Fibroblast of lung (primary cell): ENCODE measurements at regions not wholly inside any gene's neighbourhood (a gene's known extent, or its start where the extent isn't known, plus 50 kb on each side); places are given as distances from the start of the nearest gene placed in this dataset.

Experiments used
- CTCF ChIP-seq, 2 donors: IDR thresholded peaks in 1 of 2; conservative IDR thresholded peaks in 1 of 2; 1 replicate in 1 of 2; 2 replicates in 1 of 2; pipeline ENCODE4 v1.5.1; 2011 to 2012; ENCODE audit warnings: low read length in 2 of 2, control low read depth in 1 of 2, inconsistent platforms in 1 of 2, low read depth in 1 of 2, mild to moderate bottlenecking in 1 of 2
- EZH2 ChIP-seq: IDR thresholded peaks from 2 replicates; pipeline ENCODE4 v1.5.1; 2012; ENCODE audit warnings: low read length, control low read depth, mild to moderate bottlenecking; ENCODE audit errors: missing control alignments

- TF ChIP-seq CTCF (conservative IDR thresholded peaks at IDR 0.05 in 1 of 2, IDR thresholded peaks at IDR 0.05 in 1 of 2; ENCODE audit: low read depth in 1 of 2, low read length in 2 of 2) (no peak), EZH2 (no peak)
Observed at GRCh38 chr4:4950561-4951290, 68.5 kb downstream of the CYTL1 start.
